Mesenchymal stem cell (in vitro differentiated cells and primary cell): ENCODE measurements at regions not wholly inside any gene's neighbourhood (a gene's known extent, or its start where the extent isn't known, plus 50 kb on each side); places are given as distances from the start of the nearest gene placed in this dataset.
"Not testable (repeated sequence)": the region's sequence is repeated elsewhere in the genome, so short reads cannot be mapped to it uniquely, and the experiment has no call there.

ENCODE experiments used
- DNase-seq: peaks from one replicate; pipeline ENCODE4 v3.0.0-alpha.2; 2013
- H2AFZ ChIP-seq: one replicate; pipeline ENCODE4 v1.6.1; 2013; ENCODE audit warnings: low read depth, mild to moderate bottlenecking, control low read depth, inconsistent platforms, low read length, moderate library complexity
- H2AK5ac ChIP-seq: 2 replicates; pipeline ENCODE4 v1.6.1; 2013; ENCODE audit warnings: low read length, moderate library complexity, mild to moderate bottlenecking, inconsistent platforms; ENCODE audit not compliant: severe bottlenecking
- H2BK120ac ChIP-seq: one replicate; pipeline ENCODE4 v1.6.1; 2013; ENCODE audit warnings: low read depth, mild to moderate bottlenecking, inconsistent platforms, low read length, moderate library complexity
- H2BK12ac ChIP-seq, 2 experiments: one replicate each; pipeline ENCODE4 v1.6.1; 2013; ENCODE audit warnings: inconsistent platforms in 2 of 2, low read length in 2 of 2, mild to moderate bottlenecking in 2 of 2, moderate library complexity in 2 of 2, control low read depth in 1 of 2
- H2BK15ac ChIP-seq: one replicate; pipeline ENCODE4 v1.6.1; 2013; ENCODE audit warnings: mild to moderate bottlenecking, low read depth, inconsistent platforms; ENCODE audit not compliant: poor library complexity, severe bottlenecking
- H2BK5ac ChIP-seq: 2 replicates; pipeline ENCODE4 v1.6.1; 2013; ENCODE audit warnings: low read depth, mild to moderate bottlenecking, low read length, control low read depth, inconsistent platforms; ENCODE audit not compliant: poor library complexity, severe bottlenecking
- H3K14ac ChIP-seq, 2 experiments: one replicate each; pipeline ENCODE4 v1.6.1; 2013; ENCODE audit warnings: inconsistent platforms in 2 of 2, low read length in 2 of 2, control low read depth in 1 of 2, mild to moderate bottlenecking in 1 of 2, moderate library complexity in 1 of 2
- H3K18ac ChIP-seq, 2 experiments: one replicate each; pipeline ENCODE4 v1.6.1; 2013; ENCODE audit warnings: inconsistent platforms in 2 of 2, low read length in 2 of 2, control low read depth in 1 of 2, low read depth in 1 of 2, mild to moderate bottlenecking in 1 of 2
- H3K23ac ChIP-seq, 2 experiments: one replicate each; pipeline ENCODE4 v1.6.1; 2013; ENCODE audit warnings: inconsistent platforms in 2 of 2, low read length in 2 of 2, mild to moderate bottlenecking in 2 of 2, moderate library complexity in 2 of 2, control low read depth in 1 of 2
- H3K27ac ChIP-seq: 2 replicates; pipeline ENCODE4 v1.5.1; 2013; ENCODE audit warnings: mild to moderate bottlenecking, moderate library complexity, low read length, control low read depth, inconsistent platforms; ENCODE audit not compliant: poor library complexity, severe bottlenecking
- H3K27me3 ChIP-seq, 2 experiments: 2 replicates each; pipeline versions ENCODE4 v1.6.1 to v1.7.0; 2013; ENCODE audit warnings: low read length in 2 of 2, mild to moderate bottlenecking in 2 of 2, moderate library complexity in 2 of 2, control low read depth in 1 of 2, inconsistent platforms in 1 of 2; ENCODE audit not compliant: control insufficient read depth in 1 of 2, insufficient read depth in 1 of 2
- H3K36me3 ChIP-seq, 2 experiments: 2 replicates each; pipeline versions ENCODE4 v1.6.1 to v1.7.0; 2013; ENCODE audit warnings: low read length in 2 of 2, control low read depth in 1 of 2, inconsistent platforms in 1 of 2, low read depth in 1 of 2, mild to moderate bottlenecking in 1 of 2; ENCODE audit not compliant: insufficient read depth in 2 of 2, control insufficient read depth in 1 of 2
- H3K4ac ChIP-seq, 2 experiments: one replicate each; pipeline ENCODE4 v1.6.1; 2013; ENCODE audit warnings: inconsistent platforms in 2 of 2, low read length in 2 of 2, mild to moderate bottlenecking in 2 of 2, moderate library complexity in 2 of 2, control low read depth in 1 of 2, low read depth in 1 of 2
- H3K4me1 ChIP-seq: 2 replicates; pipeline ENCODE4 v1.6.1; 2013; ENCODE audit warnings: low read depth, low read length, control low read depth; ENCODE audit not compliant: control insufficient read depth, insufficient read depth
- H3K4me2 ChIP-seq: 2 replicates; pipeline ENCODE4 v1.6.1; 2013; ENCODE audit warnings: low read length, mild to moderate bottlenecking, inconsistent platforms; ENCODE audit not compliant: poor library complexity, severe bottlenecking
- H3K4me3 ChIP-seq, 2 experiments: 2 replicates each; pipeline versions ENCODE4 v1.5.1 to v1.7.0; 2013; ENCODE audit warnings: low read length in 2 of 2, mild to moderate bottlenecking in 2 of 2, control low read depth in 1 of 2, low read depth in 1 of 2; ENCODE audit not compliant: insufficient read depth in 1 of 2
- H3K79me1 ChIP-seq: replicated peaks from 2 replicates; pipeline ENCODE4 v1.6.1; 2013; ENCODE audit warnings: mild to moderate bottlenecking, control low read depth, low read length, inconsistent platforms; ENCODE audit not compliant: poor library complexity, severe bottlenecking
- H3K9ac ChIP-seq: 2 replicates; pipeline ENCODE4 v1.7.0; 2013; ENCODE audit warnings: mild to moderate bottlenecking, low read length, moderate library complexity
- H3K9me3 ChIP-seq: 2 replicates; pipeline ENCODE4 v1.7.0; 2013; ENCODE audit warnings: mild to moderate bottlenecking, low read length; ENCODE audit not compliant: control insufficient read depth
- H4K8ac ChIP-seq: one replicate; pipeline ENCODE4 v1.6.1; 2013; ENCODE audit warnings: inconsistent platforms, mild to moderate bottlenecking, low read length, moderate library complexity
- H4K91ac ChIP-seq: one replicate; pipeline ENCODE4 v1.6.1; 2013; ENCODE audit warnings: mild to moderate bottlenecking, low read length, inconsistent platforms
- WGBS: methylation state at CpG from one replicate; pipeline ENCODE4 v1.1.7; 2013; ENCODE audit warnings: mixed read lengths; 5-methylcytosine and 5-hydroxymethylcytosine counted together

GRCh38 chrY:26666691-26667090 is 1044.8 kb downstream of the CDY1 start:
- H3K27me3 ChIP-seq, H3K23ac ChIP-seq, H4K91ac ChIP-seq, H3K9me3 ChIP-seq, H3K36me3 ChIP-seq, H3K79me1 ChIP-seq, H3K4ac ChIP-seq, H3K4me1 ChIP-seq, H2BK12ac ChIP-seq, H2AFZ ChIP-seq, H3K4me2 ChIP-seq, H3K14ac ChIP-seq, DNase-seq, H2BK5ac ChIP-seq, H2AK5ac ChIP-seq, H3K18ac ChIP-seq, H3K9ac ChIP-seq, H2BK120ac ChIP-seq, H2BK15ac ChIP-seq, H4K8ac ChIP-seq, H3K4me3 ChIP-seq, H3K27ac ChIP-seq: not testable (repeated sequence)
- 72% methylated on average over 4 of the region's 8 CpGs for WGBS

- not testable (repeated sequence) for DNase-seq, H2BK120ac ChIP-seq, H2BK12ac ChIP-seq, H3K4me3 ChIP-seq, H3K36me3 ChIP-seq, H3K4me1 ChIP-seq, H3K9me3 ChIP-seq, H3K4ac ChIP-seq, H2BK5ac ChIP-seq, H3K9ac ChIP-seq, H2AFZ ChIP-seq, H3K27ac ChIP-seq, H3K4me2 ChIP-seq, H2AK5ac ChIP-seq, H2BK15ac ChIP-seq, H3K79me1 ChIP-seq, H4K8ac ChIP-seq, H4K91ac ChIP-seq, H3K18ac ChIP-seq, H3K23ac ChIP-seq, H3K14ac ChIP-seq, H3K27me3 ChIP-seq
- 56% methylated on average over 7 of the region's 7 CpGs for WGBS
Observed at GRCh38 chrY:26669243-26669642, 1047.3 kb downstream of the CDY1 start.

GRCh38 chrY:26670360-26670871 is 1048.5 kb downstream of the CDY1 start:
- WGBS = 73% methylated on average over 13 of the region's 13 CpGs
- not testable (repeated sequence) for H2BK15ac ChIP-seq, H3K4me3 ChIP-seq, H2BK12ac ChIP-seq, H3K23ac ChIP-seq, H3K4me1 ChIP-seq, H3K27me3 ChIP-seq, H2BK120ac ChIP-seq, H2AFZ ChIP-seq, H4K8ac ChIP-seq, DNase-seq, H3K14ac ChIP-seq, H3K4ac ChIP-seq, H3K9ac ChIP-seq, H4K91ac ChIP-seq, H3K9me3 ChIP-seq, H3K4me2 ChIP-seq, H3K36me3 ChIP-seq, H3K79me1 ChIP-seq, H2AK5ac ChIP-seq, H2BK5ac ChIP-seq, H3K27ac ChIP-seq, H3K18ac ChIP-seq

- not testable (repeated sequence) for H3K4me2 ChIP-seq, H3K79me1 ChIP-seq, H3K4me3 ChIP-seq, H3K9ac ChIP-seq, H2BK5ac ChIP-seq, H3K27me3 ChIP-seq, H2AK5ac ChIP-seq, H2AFZ ChIP-seq, H3K18ac ChIP-seq, H2BK120ac ChIP-seq, H3K14ac ChIP-seq, H3K27ac ChIP-seq, H3K36me3 ChIP-seq, H3K23ac ChIP-seq, H2BK12ac ChIP-seq, H3K4me1 ChIP-seq, H3K4ac ChIP-seq, H4K8ac ChIP-seq, H2BK15ac ChIP-seq, H3K9me3 ChIP-seq
- DNase-seq = peak; percentile 39
- peak overlapping the region; percentile 1 for H4K91ac ChIP-seq
- 77% methylated on average over 20 of the region's 20 CpGs for WGBS
Observed at GRCh38 chrY:26670881-26671879, 1049.3 kb downstream of the CDY1 start.
